GM11168 (cell line): ENCODE measurements at regions not wholly inside any gene's neighbourhood (a gene's known extent, or its start where the extent isn't known, plus 50 kb on each side); places are given as distances from the start of the nearest gene placed in this dataset.
"Not testable (repeated sequence)": the region's sequence is repeated elsewhere in the genome, so short reads cannot be mapped to it uniquely, and the experiment has no call there.

ENCODE experiments used
- in situ Hi-C: fragments of 300-500 bp; cut with MboI; formaldehyde crosslinking; loops from one replicate; pipeline ENCODE4 v1.12.0; 2022; ENCODE audit warnings: low sequenced_read_pairs; ENCODE audit not compliant: unreplicated experiment

GRCh38 chr2:87629491-87630458 lies 118.1 kb upstream of the PLGLB2 start:
- in situ Hi-C loops = not testable (repeated sequence)

GRCh38 chr2:87630892-87631291 lies 117.0 kb upstream of the PLGLB2 start:
- in situ Hi-C loops = not testable (repeated sequence)

- in situ Hi-C loops = not testable (repeated sequence)
These were observed 116.5 kb upstream of the PLGLB2 start for GRCh38 chr2:87631402-87631801.

- in situ Hi-C loops = not testable (repeated sequence)
These were observed 114.5 kb upstream of the PLGLB2 start for GRCh38 chr2:87633287-87633963.

GRCh38 chr2:87634106-87634505 lies 113.8 kb upstream of the PLGLB2 start:
- in situ Hi-C loops = not testable (repeated sequence)

GRCh38 chr2:87634971-87635650 lies 112.8 kb upstream of the PLGLB2 start:
- in situ Hi-C loops = not testable (repeated sequence)

- in situ Hi-C loops = not testable (repeated sequence)
These were observed 111.6 kb upstream of the PLGLB2 start for GRCh38 chr2:87636246-87636645.

- in situ Hi-C loops = not testable (repeated sequence)
These were observed 111.2 kb upstream of the PLGLB2 start for GRCh38 chr2:87636735-87637134.

GRCh38 chr2:87637249-87637990 lies 110.5 kb upstream of the PLGLB2 start:
- in situ Hi-C loops = not testable (repeated sequence)

GRCh38 chr2:87638114-87638807 lies 109.6 kb upstream of the PLGLB2 start:
- in situ Hi-C loops = not testable (repeated sequence)

GRCh38 chr2:87638872-87639271 lies 109.0 kb upstream of the PLGLB2 start:
- in situ Hi-C loops = not testable (repeated sequence)

- in situ Hi-C loops = not testable (repeated sequence)
These were observed 108.0 kb upstream of the PLGLB2 start for GRCh38 chr2:87639801-87640440.

- in situ Hi-C loops = not testable (repeated sequence)
These were observed 106.8 kb upstream of the PLGLB2 start for GRCh38 chr2:87640961-87641563.

- in situ Hi-C loops = not testable (repeated sequence)
These were observed 104.7 kb upstream of the PLGLB2 start for GRCh38 chr2:87643165-87643564.

GRCh38 chr2:87647737-87648498 lies 100.0 kb upstream of the PLGLB2 start:
- in situ Hi-C loops = not testable (repeated sequence)

- in situ Hi-C loops = not testable (repeated sequence)
These were observed 99.1 kb upstream of the PLGLB2 start for GRCh38 chr2:87648815-87649214.

GRCh38 chr2:87649871-87650270 lies 98.0 kb upstream of the PLGLB2 start:
- in situ Hi-C loops = not testable (repeated sequence)

- in situ Hi-C loops = not testable (repeated sequence)
These were observed 97.0 kb upstream of the PLGLB2 start for GRCh38 chr2:87650837-87651236.
